Left renal pelvis (tissue), 4 donors: ENCODE measurements at regions not wholly inside any gene's neighbourhood (a gene's known extent, or its start where the extent isn't known, plus 50 kb on each side); places are given as distances from the start of the nearest gene placed in this dataset.
A peak's percentile ranks its signal among the peaks of the same experiment; 100 is the strongest.
"Not testable (repeated sequence)": the region's sequence is repeated elsewhere in the genome, so short reads cannot be mapped to it uniquely, and the experiment has no call there.

Experiments
- DNase-seq, 4 donors: peaks; one replicate each; pipeline ENCODE4 v3.0.0-alpha.2; 2013; ENCODE audit warnings: low read depth in 4 of 4, low spot score in 3 of 4

GRCh38 chr18:76053551-76053950, 441.5 kb downstream of the ZNF516 start:
- no peak for DNase-seq

- no peak for DNase-seq
Observed at GRCh38 chr18:76052227-76052595, 442.8 kb downstream of the ZNF516 start.

GRCh38 chr18:76051396-76052226, 443.4 kb downstream of the ZNF516 start:
- no peak for DNase-seq

GRCh38 chr18:76046221-76046620, 448.8 kb downstream of the ZNF516 start:
- DNase-seq: no peak

GRCh38 chr18:76042511-76042910, 452.5 kb downstream of the ZNF516 start:
- no peak for DNase-seq

- DNase-seq: no peak
Observed at GRCh38 chr18:76018210-76018609, 476.8 kb downstream of the ZNF516 start.

GRCh38 chr18:76013057-76013456, 482.0 kb downstream of the ZNF516 start:
- DNase-seq: no peak

- DNase-seq: peak; percentile 6 to 23 (median 11)
Observed at GRCh38 chr18:76005632-76006208, 489.3 kb downstream of the ZNF516 start.

- DNase-seq: not testable (repeated sequence)
Observed at GRCh38 chr18:75987913-75988312, 507.1 kb downstream of the ZNF516 start.

GRCh38 chr18:75984853-75985252, 510.2 kb downstream of the ZNF516 start:
- DNase-seq: no peak

GRCh38 chr18:75981102-75981501, 513.9 kb downstream of the ZNF516 start:
- DNase-seq: no peak

- DNase-seq: no peak
Observed at GRCh38 chr18:75977081-75977480, 518.0 kb downstream of the ZNF516 start.

- no peak for DNase-seq
Observed at GRCh38 chr18:75970212-75970611, 524.8 kb downstream of the ZNF516 start.

- no peak for DNase-seq
Observed at GRCh38 chr18:75966431-75966830, 528.6 kb downstream of the ZNF516 start.

GRCh38 chr18:75962036-75962572, 532.9 kb downstream of the ZNF516 start:
- no peak for DNase-seq

- DNase-seq: not testable (repeated sequence)
Observed at GRCh38 chr18:75960356-75960755, 532.9 kb upstream of the SMIM21 start.

GRCh38 chr18:75959150-75959549, 531.6 kb upstream of the SMIM21 start:
- no peak for DNase-seq

- DNase-seq: no peak
Observed at GRCh38 chr18:75958683-75959082, 531.2 kb upstream of the SMIM21 start.

GRCh38 chr18:75945265-75945933, 517.9 kb upstream of the SMIM21 start:
- no peak for DNase-seq

GRCh38 chr18:75937306-75937705, 509.8 kb upstream of the SMIM21 start:
- no peak for DNase-seq

GRCh38 chr18:75936862-75937261, 509.4 kb upstream of the SMIM21 start:
- no peak for DNase-seq

GRCh38 chr18:75931079-75931478, 503.6 kb upstream of the SMIM21 start:
- no peak for DNase-seq
